GM23338 (cell line): ENCODE measurements at regions not wholly inside any gene's neighbourhood (a gene's known extent, or its start where the extent isn't known, plus 50 kb on each side); places are given as distances from the start of the nearest gene placed in this dataset.

Source experiments
- ATAC-seq: fragments of 200-7000 bp; cut with Tn5 transposase; 3 replicates; pipeline ENCODE4 v1.9.1; 2020
- DNase-seq: peaks from one replicate; pipeline ENCODE4 v3.0.0-alpha.2; 2015; ENCODE audit warnings: low spot score
- H2AFZ ChIP-seq: fragments of 200-600 bp; sonication (generic); 2 replicates; pipeline ENCODE4 v1.8.0; 2016; ENCODE audit warnings: antibody characterized with exemption, mild to moderate bottlenecking, moderate library complexity
- H3F3A ChIP-seq: fragments of 200-600 bp; sonication (generic); replicated peaks from 2 replicates; pipeline ENCODE4 v1.8.0; 2017; ENCODE audit warnings: antibody characterized with exemption, mixed run types, low read depth
- H3K27ac ChIP-seq: fragments of 200-600 bp; sonication (generic); 2 replicates; pipeline ENCODE4 v1.6.1; 2016; ENCODE audit warnings: low read depth
- H3K27me3 ChIP-seq: fragments of 200-600 bp; sonication (generic); 2 replicates; pipeline ENCODE4 v1.8.0; 2016; ENCODE audit warnings: mild to moderate bottlenecking, mixed run types, moderate library complexity; ENCODE audit not compliant: insufficient read depth
- H3K36me3 ChIP-seq: fragments of 200-600 bp; sonication (generic); 2 replicates; pipeline ENCODE4 v1.8.0; 2016; ENCODE audit warnings: mild to moderate bottlenecking; ENCODE audit not compliant: insufficient read depth
- H3K4me1 ChIP-seq: fragments of 200-600 bp; sonication (generic); 2 replicates; pipeline ENCODE4 v1.8.0; 2016; ENCODE audit warnings: mild to moderate bottlenecking, moderate library complexity; ENCODE audit not compliant: insufficient read depth
- H3K4me2 ChIP-seq: fragments of 200-600 bp; sonication (generic); 2 replicates; pipeline ENCODE4 v1.7.1; 2017; ENCODE audit warnings: mixed run types
- H3K4me3 ChIP-seq: fragments of 200-600 bp; sonication (generic); 2 replicates; pipeline ENCODE4 v1.6.1; 2016; ENCODE audit warnings: mixed run types
- H3K79me2 ChIP-seq: fragments of 200-600 bp; sonication (generic); replicated peaks from 2 replicates; pipeline ENCODE4 v1.8.0; 2017; ENCODE audit warnings: mild to moderate bottlenecking; ENCODE audit not compliant: insufficient read depth
- H3K9me2 ChIP-seq: fragments of 200-600 bp; sonication (generic); 2 replicates; pipeline ENCODE4 v1.8.0; 2017; ENCODE audit not compliant: insufficient read depth
- H4K20me1 ChIP-seq: fragments of 200-600 bp; sonication (generic); replicated peaks from 2 replicates; pipeline ENCODE4 v1.8.0; 2017; ENCODE audit warnings: mild to moderate bottlenecking; ENCODE audit not compliant: insufficient read depth
- H3K27ac Mint-ChIP-seq: 2 replicates; pipeline ENCODE4 v1.8.0; 2020; ENCODE audit warnings: inconsistent platforms, mild to moderate bottlenecking, moderate library complexity, mixed read lengths
- H3K27me3 Mint-ChIP-seq: 3 replicates; pipeline ENCODE4 v1.8.0; 2022; ENCODE audit warnings: low read depth, mild to moderate bottlenecking, moderate library complexity, mixed read lengths, inconsistent platforms; ENCODE audit not compliant: insufficient read depth, poor library complexity
- H3K36me3 Mint-ChIP-seq: 3 replicates; pipeline ENCODE4 v1.8.0; 2021; ENCODE audit warnings: low read depth, mild to moderate bottlenecking, inconsistent platforms, moderate library complexity, mixed read lengths
- H3K4me1 Mint-ChIP-seq: 3 replicates; pipeline ENCODE4 v1.8.0; 2020; ENCODE audit warnings: mild to moderate bottlenecking, inconsistent platforms, mixed read lengths
- H3K4me3 Mint-ChIP-seq: 3 replicates; pipeline ENCODE4 v1.8.0; 2021; ENCODE audit warnings: moderate library complexity, mild to moderate bottlenecking, inconsistent platforms, mixed read lengths
- H3K9me3 Mint-ChIP-seq: 3 replicates; pipeline ENCODE4 v1.8.0; 2020; ENCODE audit warnings: moderate library complexity, mild to moderate bottlenecking, inconsistent platforms, mixed read lengths
- CREB1 ChIP-seq: fragments of 250-450 bp; sonication (Bioruptor Pico); IDR thresholded peaks from 2 replicates; pipeline ENCODE4 v1.5.0; 2020; ENCODE audit warnings: low read depth, mild to moderate bottlenecking, moderate library complexity
- EZH2 ChIP-seq: fragments of 200-600 bp; sonication (generic); IDR thresholded peaks from one replicate; pipeline ENCODE4 v1.8.0; 2017; ENCODE audit warnings: antibody characterized with exemption, mild to moderate bottlenecking, low read depth; ENCODE audit not compliant: unreplicated experiment
- EZH2phosphoT487 ChIP-seq: fragments of 200-600 bp; sonication (generic); IDR thresholded peaks from one replicate; pipeline ENCODE4 v1.8.1; 2018; ENCODE audit warnings: antibody characterized with exemption; ENCODE audit not compliant: unreplicated experiment
- JUNB ChIP-seq: IDR thresholded peaks from one replicate; pipeline ENCODE4 v1.6.1; 2016; ENCODE audit warnings: antibody characterized with exemption; ENCODE audit not compliant: unreplicated experiment
- NANOG ChIP-seq: IDR thresholded peaks from 2 replicates; pipeline ENCODE4 v1.6.1; 2016; ENCODE audit warnings: antibody characterized with exemption, borderline replicate concordance
- POLR2AphosphoS5 ChIP-seq: IDR thresholded peaks from 2 replicates; pipeline ENCODE4 v1.6.1; 2016; ENCODE audit warnings: antibody characterized with exemption, low read depth
- STAT1 ChIP-seq: IDR thresholded peaks from one replicate; pipeline ENCODE4 v1.6.1; 2016; ENCODE audit warnings: antibody characterized with exemption; ENCODE audit not compliant: unreplicated experiment
- ZNF114 ChIP-seq: fragments of 250-450 bp; sonication (Bioruptor Pico); IDR thresholded peaks from 2 replicates; pipeline ENCODE4 v1.5.0; 2020; ENCODE audit warnings: mild to moderate bottlenecking, moderate library complexity
- ZNF331 ChIP-seq: fragments of 250-450 bp; sonication (Bioruptor Pico); IDR thresholded peaks from 2 replicates; pipeline ENCODE4 v1.5.0; 2020; ENCODE audit warnings: low read depth, mild to moderate bottlenecking, moderate library complexity
- TF ChIP-seq, protein P1 (sequence below), 2 experiments: fragments of 200-600 bp in 1 of 2; sonication (generic) in 1 of 2; conservative IDR thresholded peaks; 2 replicates each; pipeline versions ENCODE4 v1.5.1 to v1.6.1; 2016 to 2017; ENCODE audit warnings: antibody characterized with exemption in 2 of 2, low read depth in 2 of 2, mild to moderate bottlenecking in 2 of 2, moderate library complexity in 1 of 2
- TF ChIP-seq, protein P2 (sequence below): IDR thresholded peaks from 2 replicates; pipeline ENCODE4 v1.6.1; 2016; ENCODE audit warnings: antibody characterized with exemption
- TF ChIP-seq, protein P3 (sequence below): IDR thresholded peaks from one replicate; pipeline ENCODE4 v1.6.1; 2018; ENCODE audit warnings: antibody characterized with exemption; ENCODE audit not compliant: unreplicated experiment
- TF ChIP-seq, protein P4 (sequence below): fragments of 250-450 bp; sonication (Bioruptor Pico); IDR thresholded peaks from 2 replicates; pipeline ENCODE4 v1.5.0; 2020; ENCODE audit warnings: mild to moderate bottlenecking, moderate library complexity

DNA sequence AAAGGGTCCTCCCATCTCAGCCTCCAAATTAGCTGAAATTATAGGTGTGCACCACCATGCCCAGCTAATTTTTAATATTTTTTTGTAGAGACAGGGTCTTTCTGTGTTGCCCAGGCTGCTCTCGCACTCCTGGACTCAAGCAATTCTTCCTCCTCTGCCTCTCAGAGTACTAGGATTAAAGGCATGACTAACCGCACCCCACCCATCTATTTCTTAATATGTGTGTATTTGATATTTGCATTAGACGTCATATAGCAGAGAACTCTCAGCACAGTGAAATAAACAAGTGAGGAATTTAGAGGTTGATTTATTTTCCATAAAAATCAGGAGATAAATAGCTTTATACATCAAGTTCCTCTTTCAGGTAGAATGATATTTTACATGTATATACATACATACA lies 213.5 kb downstream of the FSIP2 start (continued):
- no peak for TF ChIP-seq NANOG
- TF ChIP-seq ZNF114 (CRISPR knock-in tag) = no peak

DNA sequence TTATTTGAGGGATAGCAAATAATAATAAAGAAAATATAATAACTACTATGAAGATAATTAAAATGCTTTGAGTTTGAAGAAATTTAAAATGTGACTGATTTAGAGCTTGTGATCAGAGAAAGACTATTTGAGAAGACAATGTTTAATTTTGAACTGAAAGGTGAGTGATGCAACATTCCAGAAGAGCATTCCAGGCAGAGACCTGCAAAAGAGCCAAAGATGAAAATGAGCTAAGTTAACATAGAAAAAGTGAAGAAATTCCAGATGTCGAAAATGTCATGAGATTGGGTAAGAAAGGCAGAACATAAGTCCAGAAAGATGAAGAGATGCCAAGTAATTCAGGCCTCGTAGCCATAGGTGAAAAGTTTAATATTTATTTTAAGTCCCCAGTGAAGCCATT lies 215.8 kb downstream of the FSIP2 start:
- Mint-ChIP-seq H3K27me3 (no peaks in the 10 kb centered on the region), H3K27ac (no peak overlapping the region), H3K9me3 (no peaks in the 10 kb centered on the region), H3K4me1 (no peaks in the 10 kb centered on the region), H3K4me3 (no peak overlapping the region), H3K36me3 (no peaks in the 10 kb centered on the region)
- Histone ChIP-seq H3F3A (no peaks in the 10 kb centered on the region), H3K79me2 (no peaks in the 10 kb centered on the region), H3K27ac (no peak overlapping the region), H3K4me3 (no peak overlapping the region), H3K9me2 (no peaks in the 10 kb centered on the region), H3K36me3 (no peaks in the 10 kb centered on the region), H3K4me2 (no peak overlapping the region), H3K27me3 (no peaks in the 10 kb centered on the region), H3K4me1 (no peaks in the 10 kb centered on the region), H4K20me1 (no peaks in the 10 kb centered on the region), H2AFZ (no peak overlapping the region)
- no peak for DNase-seq
- TF ChIP-seq, protein P1, sequence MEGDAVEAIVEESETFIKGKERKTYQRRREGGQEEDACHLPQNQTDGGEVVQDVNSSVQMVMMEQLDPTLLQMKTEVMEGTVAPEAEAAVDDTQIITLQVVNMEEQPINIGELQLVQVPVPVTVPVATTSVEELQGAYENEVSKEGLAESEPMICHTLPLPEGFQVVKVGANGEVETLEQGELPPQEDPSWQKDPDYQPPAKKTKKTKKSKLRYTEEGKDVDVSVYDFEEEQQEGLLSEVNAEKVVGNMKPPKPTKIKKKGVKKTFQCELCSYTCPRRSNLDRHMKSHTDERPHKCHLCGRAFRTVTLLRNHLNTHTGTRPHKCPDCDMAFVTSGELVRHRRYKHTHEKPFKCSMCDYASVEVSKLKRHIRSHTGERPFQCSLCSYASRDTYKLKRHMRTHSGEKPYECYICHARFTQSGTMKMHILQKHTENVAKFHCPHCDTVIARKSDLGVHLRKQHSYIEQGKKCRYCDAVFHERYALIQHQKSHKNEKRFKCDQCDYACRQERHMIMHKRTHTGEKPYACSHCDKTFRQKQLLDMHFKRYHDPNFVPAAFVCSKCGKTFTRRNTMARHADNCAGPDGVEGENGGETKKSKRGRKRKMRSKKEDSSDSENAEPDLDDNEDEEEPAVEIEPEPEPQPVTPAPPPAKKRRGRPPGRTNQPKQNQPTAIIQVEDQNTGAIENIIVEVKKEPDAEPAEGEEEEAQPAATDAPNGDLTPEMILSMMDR (conservative IDR thresholded peaks at IDR 0.05; ENCODE audit: low read depth in 2 of 2) = no peak
- TF ChIP-seq, protein P2, sequence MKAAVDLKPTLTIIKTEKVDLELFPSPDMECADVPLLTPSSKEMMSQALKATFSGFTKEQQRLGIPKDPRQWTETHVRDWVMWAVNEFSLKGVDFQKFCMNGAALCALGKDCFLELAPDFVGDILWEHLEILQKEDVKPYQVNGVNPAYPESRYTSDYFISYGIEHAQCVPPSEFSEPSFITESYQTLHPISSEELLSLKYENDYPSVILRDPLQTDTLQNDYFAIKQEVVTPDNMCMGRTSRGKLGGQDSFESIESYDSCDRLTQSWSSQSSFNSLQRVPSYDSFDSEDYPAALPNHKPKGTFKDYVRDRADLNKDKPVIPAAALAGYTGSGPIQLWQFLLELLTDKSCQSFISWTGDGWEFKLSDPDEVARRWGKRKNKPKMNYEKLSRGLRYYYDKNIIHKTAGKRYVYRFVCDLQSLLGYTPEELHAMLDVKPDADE = no peak
- no peak for TF ChIP-seq NANOG
- no peak for TF ChIP-seq CREB1 (CRISPR knock-in tag)
- TF ChIP-seq EZH2phosphoT487 = no peak
- no peak for TF ChIP-seq EZH2
- TF ChIP-seq STAT1 = no peak
- TF ChIP-seq, protein P3, sequence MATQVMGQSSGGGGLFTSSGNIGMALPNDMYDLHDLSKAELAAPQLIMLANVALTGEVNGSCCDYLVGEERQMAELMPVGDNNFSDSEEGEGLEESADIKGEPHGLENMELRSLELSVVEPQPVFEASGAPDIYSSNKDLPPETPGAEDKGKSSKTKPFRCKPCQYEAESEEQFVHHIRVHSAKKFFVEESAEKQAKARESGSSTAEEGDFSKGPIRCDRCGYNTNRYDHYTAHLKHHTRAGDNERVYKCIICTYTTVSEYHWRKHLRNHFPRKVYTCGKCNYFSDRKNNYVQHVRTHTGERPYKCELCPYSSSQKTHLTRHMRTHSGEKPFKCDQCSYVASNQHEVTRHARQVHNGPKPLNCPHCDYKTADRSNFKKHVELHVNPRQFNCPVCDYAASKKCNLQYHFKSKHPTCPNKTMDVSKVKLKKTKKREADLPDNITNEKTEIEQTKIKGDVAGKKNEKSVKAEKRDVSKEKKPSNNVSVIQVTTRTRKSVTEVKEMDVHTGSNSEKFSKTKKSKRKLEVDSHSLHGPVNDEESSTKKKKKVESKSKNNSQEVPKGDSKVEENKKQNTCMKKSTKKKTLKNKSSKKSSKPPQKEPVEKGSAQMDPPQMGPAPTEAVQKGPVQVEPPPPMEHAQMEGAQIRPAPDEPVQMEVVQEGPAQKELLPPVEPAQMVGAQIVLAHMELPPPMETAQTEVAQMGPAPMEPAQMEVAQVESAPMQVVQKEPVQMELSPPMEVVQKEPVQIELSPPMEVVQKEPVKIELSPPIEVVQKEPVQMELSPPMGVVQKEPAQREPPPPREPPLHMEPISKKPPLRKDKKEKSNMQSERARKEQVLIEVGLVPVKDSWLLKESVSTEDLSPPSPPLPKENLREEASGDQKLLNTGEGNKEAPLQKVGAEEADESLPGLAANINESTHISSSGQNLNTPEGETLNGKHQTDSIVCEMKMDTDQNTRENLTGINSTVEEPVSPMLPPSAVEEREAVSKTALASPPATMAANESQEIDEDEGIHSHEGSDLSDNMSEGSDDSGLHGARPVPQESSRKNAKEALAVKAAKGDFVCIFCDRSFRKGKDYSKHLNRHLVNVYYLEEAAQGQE = no peak
- TF ChIP-seq, protein P4, sequence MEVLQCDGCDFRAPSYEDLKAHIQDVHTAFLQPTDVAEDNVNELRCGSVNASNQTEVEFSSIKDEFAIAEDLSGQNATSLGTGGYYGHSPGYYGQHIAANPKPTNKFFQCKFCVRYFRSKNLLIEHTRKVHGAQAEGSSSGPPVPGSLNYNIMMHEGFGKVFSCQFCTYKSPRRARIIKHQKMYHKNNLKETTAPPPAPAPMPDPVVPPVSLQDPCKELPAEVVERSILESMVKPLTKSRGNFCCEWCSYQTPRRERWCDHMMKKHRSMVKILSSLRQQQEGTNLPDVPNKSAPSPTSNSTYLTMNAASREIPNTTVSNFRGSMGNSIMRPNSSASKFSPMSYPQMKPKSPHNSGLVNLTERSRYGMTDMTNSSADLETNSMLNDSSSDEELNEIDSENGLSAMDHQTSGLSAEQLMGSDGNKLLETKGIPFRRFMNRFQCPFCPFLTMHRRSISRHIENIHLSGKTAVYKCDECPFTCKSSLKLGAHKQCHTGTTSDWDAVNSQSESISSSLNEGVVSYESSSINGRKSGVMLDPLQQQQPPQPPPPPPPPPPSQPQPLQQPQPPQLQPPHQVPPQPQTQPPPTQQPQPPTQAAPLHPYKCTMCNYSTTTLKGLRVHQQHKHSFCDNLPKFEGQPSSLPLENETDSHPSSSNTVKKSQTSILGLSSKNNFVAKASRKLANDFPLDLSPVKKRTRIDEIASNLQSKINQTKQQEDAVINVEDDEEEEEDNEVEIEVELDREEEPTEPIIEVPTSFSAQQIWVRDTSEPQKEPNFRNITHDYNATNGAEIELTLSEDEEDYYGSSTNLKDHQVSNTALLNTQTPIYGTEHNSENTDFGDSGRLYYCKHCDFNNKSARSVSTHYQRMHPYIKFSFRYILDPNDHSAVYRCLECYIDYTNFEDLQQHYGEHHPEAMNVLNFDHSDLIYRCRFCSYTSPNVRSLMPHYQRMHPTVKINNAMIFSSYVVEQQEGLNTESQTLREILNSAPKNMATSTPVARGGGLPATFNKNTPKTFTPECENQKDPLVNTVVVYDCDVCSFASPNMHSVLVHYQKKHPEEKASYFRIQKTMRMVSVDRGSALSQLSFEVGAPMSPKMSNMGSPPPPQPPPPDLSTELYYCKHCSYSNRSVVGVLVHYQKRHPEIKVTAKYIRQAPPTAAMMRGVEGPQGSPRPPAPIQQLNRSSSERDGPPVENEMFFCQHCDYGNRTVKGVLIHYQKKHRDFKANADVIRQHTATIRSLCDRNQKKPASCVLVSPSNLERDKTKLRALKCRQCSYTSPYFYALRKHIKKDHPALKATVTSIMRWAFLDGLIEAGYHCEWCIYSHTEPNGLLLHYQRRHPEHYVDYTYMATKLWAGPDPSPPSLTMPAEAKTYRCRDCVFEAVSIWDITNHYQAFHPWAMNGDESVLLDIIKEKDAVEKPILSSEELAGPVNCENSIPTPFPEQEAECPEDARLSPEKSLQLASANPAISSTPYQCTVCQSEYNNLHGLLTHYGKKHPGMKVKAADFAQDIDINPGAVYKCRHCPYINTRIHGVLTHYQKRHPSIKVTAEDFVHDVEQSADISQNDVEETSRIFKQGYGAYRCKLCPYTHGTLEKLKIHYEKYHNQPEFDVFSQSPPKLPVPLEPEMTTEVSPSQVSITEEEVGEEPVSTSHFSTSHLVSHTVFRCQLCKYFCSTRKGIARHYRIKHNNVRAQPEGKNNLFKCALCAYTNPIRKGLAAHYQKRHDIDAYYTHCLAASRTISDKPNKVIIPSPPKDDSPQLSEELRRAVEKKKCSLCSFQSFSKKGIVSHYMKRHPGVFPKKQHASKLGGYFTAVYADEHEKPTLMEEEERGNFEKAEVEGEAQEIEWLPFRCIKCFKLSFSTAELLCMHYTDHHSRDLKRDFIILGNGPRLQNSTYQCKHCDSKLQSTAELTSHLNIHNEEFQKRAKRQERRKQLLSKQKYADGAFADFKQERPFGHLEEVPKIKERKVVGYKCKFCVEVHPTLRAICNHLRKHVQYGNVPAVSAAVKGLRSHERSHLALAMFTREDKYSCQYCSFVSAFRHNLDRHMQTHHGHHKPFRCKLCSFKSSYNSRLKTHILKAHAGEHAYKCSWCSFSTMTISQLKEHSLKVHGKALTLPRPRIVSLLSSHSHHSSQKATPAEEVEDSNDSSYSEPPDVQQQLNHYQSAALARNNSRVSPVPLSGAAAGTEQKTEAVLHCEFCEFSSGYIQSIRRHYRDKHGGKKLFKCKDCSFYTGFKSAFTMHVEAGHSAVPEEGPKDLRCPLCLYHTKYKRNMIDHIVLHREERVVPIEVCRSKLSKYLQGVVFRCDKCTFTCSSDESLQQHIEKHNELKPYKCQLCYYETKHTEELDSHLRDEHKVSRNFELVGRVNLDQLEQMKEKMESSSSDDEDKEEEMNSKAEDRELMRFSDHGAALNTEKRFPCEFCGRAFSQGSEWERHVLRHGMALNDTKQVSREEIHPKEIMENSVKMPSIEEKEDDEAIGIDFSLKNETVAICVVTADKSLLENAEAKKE (CRISPR knock-in tag) = no peak
- TF ChIP-seq POLR2AphosphoS5 = no peak
- no peak for TF ChIP-seq ZNF331 (CRISPR knock-in tag)
- TF ChIP-seq JUNB = no peak
- no peak for TF ChIP-seq ZNF114 (CRISPR knock-in tag)
- ATAC-seq = no peak
